ENCODE measurements at regions not wholly inside any gene's neighbourhood (a gene's known extent, or its start where the extent isn't known, plus 50 kb on each side); places are given as distances from the start of the nearest gene placed in this dataset.
"Not testable (repeated sequence)": the region's sequence is repeated elsewhere in the genome, so short reads cannot be mapped to it uniquely, and the experiment has no call there.

DNA sequence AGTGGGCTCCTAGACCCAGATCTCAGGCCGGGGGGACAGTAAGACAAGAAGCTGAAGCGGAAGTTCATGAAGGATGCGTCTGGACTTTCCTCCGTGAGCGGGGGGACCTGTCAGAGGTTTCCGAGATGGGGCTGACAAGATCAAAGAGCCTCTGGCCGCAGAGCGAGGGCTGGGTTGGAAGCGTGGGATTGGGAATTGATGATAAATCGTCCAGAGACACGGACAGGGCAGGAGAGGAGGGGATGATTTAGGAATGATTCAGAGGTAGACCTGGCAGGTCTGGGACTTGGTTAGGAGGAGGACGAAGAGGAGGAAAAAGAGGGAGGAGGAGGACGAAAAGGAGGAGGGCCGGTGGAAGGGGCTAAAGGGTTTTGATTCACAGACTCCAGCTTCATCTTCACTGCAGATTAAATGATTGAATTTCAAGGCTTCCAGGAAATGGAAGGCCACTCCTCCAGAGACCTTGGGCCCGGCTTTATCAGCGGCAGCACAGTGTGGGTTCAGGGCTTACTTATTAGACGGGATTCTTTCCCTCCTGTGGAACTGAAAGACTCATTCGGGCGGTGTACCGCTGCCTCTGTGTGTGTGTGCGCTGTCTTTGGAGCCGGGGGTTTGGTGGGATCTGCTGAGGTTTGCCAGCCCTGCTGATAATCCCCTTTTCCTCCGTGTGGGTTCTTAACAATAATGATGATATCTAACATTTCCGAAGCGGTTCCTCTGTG is 85.7 kb upstream of the SLC45A1 start:
- no peaks in the 10 kb centered on the region for H3K36me3 ChIP-seq (ENCODE audit: low read depth)
- H3K9me2 ChIP-seq (ENCODE audit: insufficient read depth), result no peaks in the 10 kb centered on the region
- POLR2A ChIA-PET (ENCODE audit: unreplicated experiment), result no interaction called here
- TF ChIP-seq, protein P1, sequence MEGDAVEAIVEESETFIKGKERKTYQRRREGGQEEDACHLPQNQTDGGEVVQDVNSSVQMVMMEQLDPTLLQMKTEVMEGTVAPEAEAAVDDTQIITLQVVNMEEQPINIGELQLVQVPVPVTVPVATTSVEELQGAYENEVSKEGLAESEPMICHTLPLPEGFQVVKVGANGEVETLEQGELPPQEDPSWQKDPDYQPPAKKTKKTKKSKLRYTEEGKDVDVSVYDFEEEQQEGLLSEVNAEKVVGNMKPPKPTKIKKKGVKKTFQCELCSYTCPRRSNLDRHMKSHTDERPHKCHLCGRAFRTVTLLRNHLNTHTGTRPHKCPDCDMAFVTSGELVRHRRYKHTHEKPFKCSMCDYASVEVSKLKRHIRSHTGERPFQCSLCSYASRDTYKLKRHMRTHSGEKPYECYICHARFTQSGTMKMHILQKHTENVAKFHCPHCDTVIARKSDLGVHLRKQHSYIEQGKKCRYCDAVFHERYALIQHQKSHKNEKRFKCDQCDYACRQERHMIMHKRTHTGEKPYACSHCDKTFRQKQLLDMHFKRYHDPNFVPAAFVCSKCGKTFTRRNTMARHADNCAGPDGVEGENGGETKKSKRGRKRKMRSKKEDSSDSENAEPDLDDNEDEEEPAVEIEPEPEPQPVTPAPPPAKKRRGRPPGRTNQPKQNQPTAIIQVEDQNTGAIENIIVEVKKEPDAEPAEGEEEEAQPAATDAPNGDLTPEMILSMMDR (conservative IDR thresholded peaks at IDR 0.05), result no peak
- no peak for TF ChIP-seq EZH2 (IDR thresholded peaks at IDR 0.05; ENCODE audit: low read depth)
- H2AFZ ChIP-seq, result no peak overlapping the region
- H3K9me3 ChIP-seq (ENCODE audit: insufficient read depth, low read depth), result no peaks in the 10 kb centered on the region
- no peak overlapping the region for H3K27ac ChIP-seq
- no peak for DNase-seq
- CTCF ChIA-PET, result no interaction called here
- no peak overlapping the region for H3K4me2 ChIP-seq
- no peaks in the 10 kb centered on the region for H3K79me2 ChIP-seq (ENCODE audit: low read depth)
- no peaks in the 10 kb centered on the region for H3F3A ChIP-seq (ENCODE audit: insufficient read depth, low read depth)
- H4K20me1 ChIP-seq (ENCODE audit: insufficient read depth), result no peaks in the 10 kb centered on the region
- BruUV-seq (replicated peaks), result no TSS peak
- intact Hi-C loops (cut with micrococcal nuclease; ENCODE audit: unreplicated experiment), result no loop called here
- no peaks in the 10 kb centered on the region for H3K4me1 ChIP-seq (replicated peaks; ENCODE audit: insufficient read depth)
- H3K27me3 ChIP-seq (ENCODE audit: insufficient read depth, low read depth), result no peaks in the 10 kb centered on the region
- no peak overlapping the region for H3K4me3 ChIP-seq

- Histone ChIP-seq H3K27me3 (ENCODE audit: insufficient read depth, low read depth) (no peaks in the 10 kb centered on the region), H3K27ac (no peak overlapping the region), H3K79me2 (ENCODE audit: low read depth) (no peaks in the 10 kb centered on the region), H4K20me1 (ENCODE audit: insufficient read depth) (no peaks in the 10 kb centered on the region), H3K9me2 (ENCODE audit: insufficient read depth) (no peaks in the 10 kb centered on the region), H3K4me1 (replicated peaks; ENCODE audit: insufficient read depth) (peaks cover 5% of the 10 kb centered on the region), H3K4me2 (no peak overlapping the region), H3K36me3 (ENCODE audit: low read depth) (no peaks in the 10 kb centered on the region), H3K9me3 (ENCODE audit: insufficient read depth, low read depth) (no peaks in the 10 kb centered on the region), H3F3A (ENCODE audit: insufficient read depth, low read depth) (peaks cover 8% of the 10 kb centered on the region; the same call in 1 of the 2 replicates), H3K4me3 (no peak overlapping the region), H2AFZ (no peak overlapping the region)
- TF ChIP-seq, protein P1 (conservative IDR thresholded peaks at IDR 0.05), result no peak
- no peak for TF ChIP-seq EZH2 (IDR thresholded peaks at IDR 0.05; ENCODE audit: low read depth)
- no TSS peak for BruUV-seq (replicated peaks)
- intact Hi-C loops (cut with micrococcal nuclease; ENCODE audit: unreplicated experiment), result no loop called here
- DNase-seq, result no peak
- POLR2A ChIA-PET (ENCODE audit: unreplicated experiment), result no interaction called here
- CTCF ChIA-PET, result no interaction called here
Observed at GRCh38 chr1:8230292-8230621, 87.7 kb upstream of the SLC45A1 start.

DNA sequence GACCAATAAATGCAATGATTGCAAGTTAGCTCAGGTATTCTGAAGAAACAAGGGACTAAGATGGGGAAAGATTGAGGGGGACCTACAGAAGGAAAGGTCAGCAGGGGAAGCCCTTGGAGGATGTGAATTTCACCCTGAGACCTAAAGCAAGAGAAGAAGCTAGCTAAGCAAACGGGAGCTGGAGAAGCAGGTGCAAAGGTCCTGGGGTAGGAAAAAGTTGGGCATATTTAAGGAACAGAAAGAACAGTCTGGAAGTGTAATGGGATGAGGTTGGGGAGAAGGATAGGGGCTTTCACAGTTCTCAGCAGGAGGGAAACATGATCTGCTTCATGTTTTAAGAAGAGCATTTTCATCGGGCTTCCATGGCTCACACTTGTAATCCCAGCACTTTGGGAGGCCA is 89.7 kb upstream of the SLC45A1 start:
- Histone ChIP-seq H3F3A (ENCODE audit: insufficient read depth, low read depth) (peaks cover 17% of the 10 kb centered on the region; the same call in 1 of the 2 replicates), H3K27ac (no peak overlapping the region), H3K27me3 (ENCODE audit: insufficient read depth, low read depth) (no peaks in the 10 kb centered on the region), H3K4me1 (replicated peaks; ENCODE audit: insufficient read depth) (peaks cover 17% of the 10 kb centered on the region), H2AFZ (no peak overlapping the region), H3K9me2 (ENCODE audit: insufficient read depth) (no peaks in the 10 kb centered on the region), H3K79me2 (ENCODE audit: low read depth) (no peaks in the 10 kb centered on the region), H3K4me2 (no peak overlapping the region), H3K9me3 (ENCODE audit: insufficient read depth, low read depth) (no peaks in the 10 kb centered on the region), H3K36me3 (ENCODE audit: low read depth) (no peaks in the 10 kb centered on the region), H4K20me1 (ENCODE audit: insufficient read depth) (no peaks in the 10 kb centered on the region), H3K4me3 (no peak overlapping the region)
- TF ChIP-seq, protein P1 (conservative IDR thresholded peaks at IDR 0.05), result no peak
- TF ChIP-seq EZH2 (IDR thresholded peaks at IDR 0.05; ENCODE audit: low read depth), result no peak
- intact Hi-C loops (cut with micrococcal nuclease; ENCODE audit: unreplicated experiment), result no loop called here
- no peak for DNase-seq
- ChIA-PET CTCF (no interaction called here), POLR2A (ENCODE audit: unreplicated experiment) (no interaction called here)
- BruUV-seq (replicated peaks), result no TSS peak

- H3K4me1 ChIP-seq (replicated peaks; ENCODE audit: insufficient read depth), result peaks cover 17% of the 10 kb centered on the region
- H3K4me3 ChIP-seq; H4K20me1 ChIP-seq (ENCODE audit: insufficient read depth); DNase-seq; H3K9me3 ChIP-seq (ENCODE audit: insufficient read depth, low read depth); H3K36me3 ChIP-seq (ENCODE audit: low read depth); H3K79me2 ChIP-seq (ENCODE audit: low read depth); intact Hi-C loops (cut with micrococcal nuclease; ENCODE audit: unreplicated experiment); H2AFZ ChIP-seq; H3K27ac ChIP-seq; H3K4me2 ChIP-seq; H3K27me3 ChIP-seq (ENCODE audit: insufficient read depth, low read depth); CTCF ChIA-PET; BruUV-seq (replicated peaks); H3K9me2 ChIP-seq (ENCODE audit: insufficient read depth): not testable (repeated sequence)
- POLR2A ChIA-PET (ENCODE audit: unreplicated experiment), result interaction anchor here (0.6 kb wide), 1 partner anchor 33 kb away, joined by 4 read pairs; no protein-coding TSS in a partner anchor
- peaks cover 17% of the 10 kb centered on the region; the same call in 1 of the 2 replicates for H3F3A ChIP-seq (ENCODE audit: insufficient read depth, low read depth)
Observed at GRCh38 chr1:8227674-8228073, 90.2 kb upstream of the SLC45A1 start.

Measured in PC-9 (cell line).